BLaER1 (cell line): ENCODE measurements at regions not wholly inside any gene's neighbourhood (a gene's known extent, or its start where the extent isn't known, plus 50 kb on each side); places are given as distances from the start of the nearest gene placed in this dataset.
A peak's percentile ranks its signal among the peaks of the same experiment; 100 is the strongest.
"Not testable (repeated sequence)": the region's sequence is repeated elsewhere in the genome, so short reads cannot be mapped to it uniquely, and the experiment has no call there.

ENCODE experiments used
- H3K27ac ChIP-seq: shearing (Covaris generic); formaldehyde crosslinking; 2 replicates; pipeline ENCODE4 v1.8.1; 2022
- H3K27me3 ChIP-seq: shearing (Covaris generic); formaldehyde crosslinking; 2 replicates; pipeline ENCODE4 v1.8.1; 2022
- H3K36me3 ChIP-seq: shearing (Covaris generic); formaldehyde crosslinking; 2 replicates; pipeline ENCODE4 v1.8.1; 2022
- H3K4me1 ChIP-seq: shearing (Covaris generic); formaldehyde crosslinking; 2 replicates; pipeline ENCODE4 v1.8.1; 2022
- H3K4me2 ChIP-seq: shearing (Covaris generic); formaldehyde crosslinking; 2 replicates; pipeline ENCODE4 v1.8.1; 2022
- H3K4me3 ChIP-seq: shearing (Covaris generic); formaldehyde crosslinking; 2 replicates; pipeline ENCODE4 v1.8.1; 2022
- H3K9ac ChIP-seq: shearing (Covaris generic); formaldehyde crosslinking; 2 replicates; pipeline ENCODE4 v1.8.1; 2022
- H3K9me3 ChIP-seq: shearing (Covaris generic); formaldehyde crosslinking; 2 replicates; pipeline ENCODE4 v1.8.1; 2022
- H4K20me1 ChIP-seq: shearing (Covaris generic); formaldehyde crosslinking; 2 replicates; pipeline ENCODE4 v1.8.1; 2022
- Cebpa-rat ChIP-seq: shearing (Covaris generic); IDR thresholded peaks from 2 replicates; pipeline ENCODE4 v1.8.1; 2022

DNA sequence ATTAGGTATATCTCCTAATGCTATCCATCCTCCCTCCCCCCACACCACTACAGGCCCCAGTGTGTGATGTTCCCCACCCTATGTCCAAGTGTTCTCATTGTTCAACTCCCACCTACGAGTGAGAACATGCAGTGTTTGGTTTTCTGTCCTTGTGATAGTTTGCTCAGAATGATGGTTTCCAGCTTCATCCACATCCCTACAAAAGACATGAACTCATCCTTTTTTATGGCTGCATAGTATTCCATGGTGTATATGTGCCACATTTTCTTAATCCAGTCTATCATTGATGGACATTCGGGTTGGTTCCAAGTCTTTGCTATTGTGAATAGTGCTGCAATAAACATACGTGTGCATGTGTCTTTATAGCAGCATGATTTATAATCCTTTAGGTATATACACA is 53.8 kb upstream of the HIVEP2 start:
- not testable (repeated sequence) for H3K4me1 ChIP-seq, H3K4me3 ChIP-seq, H3K27ac ChIP-seq, H3K4me2 ChIP-seq, H3K27me3 ChIP-seq, H3K9ac ChIP-seq, H4K20me1 ChIP-seq, H3K36me3 ChIP-seq
- H3K9me3 ChIP-seq = peaks cover 13% of the 10 kb centered on the region

DNA sequence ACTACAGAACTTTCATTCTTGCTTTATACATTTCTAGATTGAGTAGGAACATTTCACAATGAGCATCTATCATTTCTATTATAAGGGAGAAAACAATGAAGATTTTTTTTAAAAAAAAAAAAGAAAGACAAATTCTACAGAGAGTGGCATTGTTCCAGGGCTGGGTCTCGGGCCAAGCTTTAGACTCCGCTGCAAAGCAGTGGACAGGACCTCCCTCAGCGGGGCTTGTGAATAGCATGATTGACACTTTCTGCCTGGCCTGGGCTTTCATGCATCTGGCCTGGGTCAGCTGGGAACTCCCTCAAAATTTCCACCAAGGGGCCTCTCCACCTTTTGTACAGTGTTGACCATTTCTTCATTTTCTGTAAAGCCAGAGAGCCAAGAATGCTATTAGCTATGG is 55.8 kb upstream of the HIVEP2 start:
- H4K20me1 ChIP-seq = no peaks in the 10 kb centered on the region
- H3K36me3 ChIP-seq = no peaks in the 10 kb centered on the region
- peaks cover 6% of the 10 kb centered on the region for H3K4me1 ChIP-seq
- H3K4me2 ChIP-seq = no peak overlapping the region
- no peak overlapping the region for H3K4me3 ChIP-seq
- H3K27me3 ChIP-seq = no peaks in the 10 kb centered on the region
- H3K27ac ChIP-seq = no peak overlapping the region
- no peak overlapping the region for H3K9ac ChIP-seq
- peaks cover 13% of the 10 kb centered on the region for H3K9me3 ChIP-seq
- TF ChIP-seq Cebpa-rat = no peak

DNA sequence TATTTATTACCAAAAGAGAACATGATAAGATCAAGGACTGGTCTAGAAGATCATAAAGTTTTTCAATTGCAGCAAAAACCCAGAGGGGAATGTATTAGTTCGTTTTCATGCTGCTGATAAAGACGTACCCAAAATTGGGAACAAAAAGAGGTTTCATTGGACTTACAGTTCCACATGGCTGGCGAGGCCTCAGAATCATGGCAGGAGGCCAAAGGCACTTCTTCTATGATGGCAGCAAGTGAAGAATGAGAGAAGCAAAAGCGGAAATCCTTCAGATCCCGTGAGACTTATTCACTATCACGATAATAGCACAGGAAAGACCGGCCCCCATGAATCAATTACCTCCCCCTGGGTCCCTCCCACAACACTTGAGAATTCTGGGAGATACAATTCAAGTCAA is 57.7 kb upstream of the HIVEP2 start:
- TF ChIP-seq Cebpa-rat = no peak
- H3K4me3 ChIP-seq = no peak overlapping the region
- H3K4me1 ChIP-seq = peaks cover 6% of the 10 kb centered on the region
- peaks cover 13% of the 10 kb centered on the region for H3K9me3 ChIP-seq
- no peak overlapping the region for H3K9ac ChIP-seq
- H4K20me1 ChIP-seq = no peaks in the 10 kb centered on the region
- H3K27me3 ChIP-seq = no peaks in the 10 kb centered on the region
- H3K27ac ChIP-seq = no peak overlapping the region
- H3K4me2 ChIP-seq = no peak overlapping the region
- no peaks in the 10 kb centered on the region for H3K36me3 ChIP-seq

DNA sequence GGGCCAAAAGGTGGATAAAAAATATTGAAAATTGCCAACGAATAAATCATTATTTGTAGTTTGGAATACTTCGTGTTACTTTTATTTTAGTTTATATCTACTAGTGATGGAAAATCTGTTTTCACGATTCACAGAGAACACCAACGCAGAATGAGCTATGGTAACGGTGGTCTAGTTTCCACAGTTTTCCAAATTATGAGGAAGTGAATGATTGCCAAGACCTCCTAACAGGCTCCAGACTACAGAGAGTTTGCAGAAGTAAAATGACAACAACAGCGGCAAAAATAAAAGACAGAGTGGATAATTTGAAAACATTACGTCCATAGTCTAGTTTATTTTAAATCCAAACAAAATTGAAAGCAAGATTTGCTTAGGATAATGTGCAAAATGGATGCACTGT is 57.0 kb upstream of the AIG1 start:
- Histone ChIP-seq H3K4me3 (no peak overlapping the region), H4K20me1 (no peaks in the 10 kb centered on the region), H3K9me3 (peaks cover 13% of the 10 kb centered on the region), H3K4me2 (peak overlapping the region; percentile 29; the same call in 1 of the 2 replicates), H3K36me3 (no peaks in the 10 kb centered on the region), H3K9ac (no peak overlapping the region), H3K4me1 (peaks cover 6% of the 10 kb centered on the region), H3K27ac (no peak overlapping the region), H3K27me3 (no peaks in the 10 kb centered on the region)
- TF ChIP-seq Cebpa-rat = no peak

DNA sequence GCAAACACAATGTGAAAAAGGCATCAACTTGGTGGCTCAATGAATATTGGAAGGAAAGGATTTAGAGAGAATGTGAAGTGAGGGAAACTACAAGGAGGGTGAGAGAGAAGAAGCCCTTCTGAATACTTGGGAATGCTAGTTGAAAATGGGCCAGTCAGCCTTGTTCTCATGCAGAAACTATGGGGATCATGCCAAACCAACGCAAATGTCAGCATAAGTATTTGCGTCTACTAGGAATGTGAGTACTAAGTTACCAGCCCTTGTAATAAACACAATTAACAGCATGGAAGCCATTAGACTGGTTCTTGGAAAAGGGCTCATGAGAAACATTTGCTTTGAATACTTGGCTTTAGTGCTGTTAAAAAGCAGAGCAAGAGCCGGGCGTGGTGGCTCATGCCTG is 54.9 kb upstream of the AIG1 start:
- no peak for TF ChIP-seq Cebpa-rat
- H3K9me3 ChIP-seq = peaks cover 4% of the 10 kb centered on the region
- no peak overlapping the region for H3K4me2 ChIP-seq
- no peaks in the 10 kb centered on the region for H3K27me3 ChIP-seq
- H4K20me1 ChIP-seq = no peaks in the 10 kb centered on the region
- H3K36me3 ChIP-seq = no peaks in the 10 kb centered on the region
- H3K4me1 ChIP-seq = peaks cover 6% of the 10 kb centered on the region
- H3K27ac ChIP-seq = no peak overlapping the region
- H3K4me3 ChIP-seq = no peak overlapping the region
- no peak overlapping the region for H3K9ac ChIP-seq

DNA sequence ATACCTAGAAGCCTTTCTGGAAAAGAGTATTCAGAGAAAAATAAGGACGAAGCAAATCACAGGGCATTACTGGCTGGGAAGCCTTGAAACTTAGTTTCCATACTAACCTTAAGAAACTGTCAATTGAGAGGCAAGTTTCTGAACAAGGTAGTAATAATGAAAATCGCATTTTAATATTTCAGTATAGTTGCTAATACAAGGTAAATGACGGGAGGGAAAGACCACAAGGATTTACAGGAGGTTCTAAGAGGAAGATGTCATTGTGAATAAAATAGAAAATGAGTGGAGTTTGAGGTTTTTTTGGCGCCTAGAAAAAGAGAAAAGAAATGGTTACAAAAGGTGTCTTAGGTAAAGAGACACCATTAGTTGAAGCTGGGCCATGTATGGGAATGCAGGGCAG is 53.9 kb upstream of the AIG1 start:
- no peak overlapping the region for H3K4me2 ChIP-seq

DNA sequence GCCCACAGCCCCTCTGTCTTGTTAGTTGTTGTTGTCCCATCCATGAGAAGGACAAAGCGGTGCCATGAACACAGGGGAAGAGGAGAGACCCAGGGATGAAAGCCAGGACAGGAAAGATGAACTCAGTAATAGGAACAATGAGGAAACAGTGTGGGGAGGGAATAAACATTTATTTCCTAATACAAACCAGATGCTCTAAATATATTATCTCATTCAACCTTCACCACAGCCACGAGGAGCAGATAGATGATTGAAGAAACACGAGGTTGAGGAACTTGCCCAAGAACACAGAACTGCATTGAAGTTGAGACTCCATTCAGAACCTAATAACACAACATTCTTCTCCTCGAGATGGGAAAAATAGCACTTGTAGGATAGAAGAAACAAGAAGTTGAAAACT is 53.0 kb upstream of the AIG1 start:
- H3K27me3 ChIP-seq = no peaks in the 10 kb centered on the region
- H3K4me3 ChIP-seq = no peak overlapping the region
- no peak for TF ChIP-seq Cebpa-rat
- H3K36me3 ChIP-seq = no peaks in the 10 kb centered on the region
- no peaks in the 10 kb centered on the region for H4K20me1 ChIP-seq
- no peak overlapping the region for H3K27ac ChIP-seq
- peaks cover 3% of the 10 kb centered on the region for H3K9me3 ChIP-seq
- H3K4me2 ChIP-seq = no peak overlapping the region
- no peak overlapping the region for H3K9ac ChIP-seq
- H3K4me1 ChIP-seq = peaks cover 6% of the 10 kb centered on the region

More for the DNA sequence above, 53.9 kb upstream of the AIG1 start:
- H3K4me3 ChIP-seq = no peak overlapping the region
- no peaks in the 10 kb centered on the region for H3K27me3 ChIP-seq
- no peak overlapping the region for H3K9ac ChIP-seq
- no peak for TF ChIP-seq Cebpa-rat
- peaks cover 6% of the 10 kb centered on the region for H3K4me1 ChIP-seq
- no peaks in the 10 kb centered on the region for H4K20me1 ChIP-seq
- H3K36me3 ChIP-seq = no peaks in the 10 kb centered on the region
- H3K27ac ChIP-seq = no peak overlapping the region
- peaks cover 4% of the 10 kb centered on the region for H3K9me3 ChIP-seq

DNA sequence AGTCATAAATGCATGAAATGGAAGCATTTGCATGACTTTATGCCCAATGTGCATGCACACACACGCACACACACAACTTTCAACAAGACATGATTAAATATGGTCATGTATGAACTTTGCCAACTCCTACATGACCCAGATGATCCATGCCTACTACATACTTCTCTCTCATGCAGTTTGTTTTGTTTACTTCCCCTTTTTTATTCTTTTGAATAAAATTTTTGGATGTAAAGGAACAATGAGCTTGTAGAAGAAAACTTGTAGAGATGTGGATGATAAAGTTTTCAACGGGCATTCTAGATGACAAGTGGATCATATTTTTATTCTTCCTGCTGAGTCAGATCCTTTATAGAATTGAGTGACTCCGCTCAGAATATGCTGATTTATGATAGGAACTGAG is 50.8 kb upstream of the AIG1 start:
- no peak overlapping the region for H3K4me2 ChIP-seq
- no peaks in the 10 kb centered on the region for H3K27me3 ChIP-seq
- no peak overlapping the region for H3K4me3 ChIP-seq
- H3K4me1 ChIP-seq = no peaks in the 10 kb centered on the region
- H4K20me1 ChIP-seq = no peaks in the 10 kb centered on the region
- H3K27ac ChIP-seq = no peak overlapping the region
- TF ChIP-seq Cebpa-rat = no peak
- no peaks in the 10 kb centered on the region for H3K9me3 ChIP-seq
- no peak overlapping the region for H3K9ac ChIP-seq
- H3K36me3 ChIP-seq = no peaks in the 10 kb centered on the region
